Liver (tissue), 8 donors: ENCODE measurements at regions not wholly inside any gene's neighbourhood (a gene's known extent, or its start where the extent isn't known, plus 50 kb on each side); places are given as distances from the start of the nearest gene placed in this dataset.

Experiments
- DNase-seq: peaks from one replicate; pipeline ENCODE4 v3.0.0-alpha.2; 2017; ENCODE audit warnings: low spot score
- H3K27ac ChIP-seq, 2 donors: one replicate each; pipeline ENCODE4 v1.7.0; 2013; ENCODE audit warnings: inconsistent platforms in 2 of 2, low read length in 2 of 2, control low read depth in 1 of 2, low read depth in 1 of 2, mild to moderate bottlenecking in 1 of 2
- H3K27me3 ChIP-seq, 4 donors: one replicate each; pipeline versions ENCODE4 v1.6.1 to v1.7.0; 2013; ENCODE audit warnings: low read length in 3 of 4, inconsistent platforms in 1 of 4, mild to moderate bottlenecking in 1 of 4, moderate library complexity in 1 of 4; ENCODE audit not compliant: control insufficient read depth in 4 of 4, insufficient read depth in 4 of 4
- H3K36me3 ChIP-seq, 4 donors: one replicate each; pipeline versions ENCODE4 v1.6.1 to v1.7.0; 2013; ENCODE audit warnings: low read length in 3 of 4, mild to moderate bottlenecking in 3 of 4, low read depth in 1 of 4, moderate library complexity in 1 of 4; ENCODE audit not compliant: control insufficient read depth in 4 of 4, insufficient read depth in 3 of 4
- H3K4me1 ChIP-seq, 4 donors: one replicate each; pipeline versions ENCODE4 v1.6.1 to v1.7.0; 2013; ENCODE audit warnings: low read length in 3 of 4, mild to moderate bottlenecking in 3 of 4, moderate library complexity in 1 of 4; ENCODE audit not compliant: control insufficient read depth in 4 of 4, insufficient read depth in 4 of 4
- H3K4me3 ChIP-seq, 3 donors: one replicate each; pipeline versions ENCODE4 v1.6.1 to v1.7.0; 2013; ENCODE audit warnings: low read length in 3 of 3, control low read depth in 1 of 3, low read depth in 1 of 3, mild to moderate bottlenecking in 1 of 3
- H3K9ac ChIP-seq, 2 donors: one replicate each; pipeline ENCODE4 v1.7.0; 2013; ENCODE audit warnings: low read length in 2 of 2, mild to moderate bottlenecking in 2 of 2, moderate library complexity in 2 of 2, control low read depth in 1 of 2, low read depth in 1 of 2
- H3K9me3 ChIP-seq, 4 donors: one replicate each; pipeline versions ENCODE4 v1.6.1 to v1.7.0; 2013; ENCODE audit warnings: low read length in 3 of 4; ENCODE audit not compliant: control insufficient read depth in 4 of 4
- EGR1 ChIP-seq, 2 donors: IDR thresholded peaks; 2 replicates each; pipeline ENCODE4 v1.6.1; 2016 to 2018; ENCODE audit warnings: antibody characterized with exemption in 2 of 2, low read depth in 2 of 2
- FOXA1 ChIP-seq: IDR thresholded peaks from 2 replicates; pipeline ENCODE4 v1.6.1; 2016; ENCODE audit warnings: antibody characterized with exemption
- FOXA2 ChIP-seq: IDR thresholded peaks from 2 replicates; pipeline ENCODE4 v1.6.1; 2016; ENCODE audit warnings: antibody characterized with exemption
- GABPA ChIP-seq, 2 donors: IDR thresholded peaks in 1 of 2; conservative IDR thresholded peaks in 1 of 2; 2 replicates each; pipeline ENCODE4 v1.6.1; 2016; ENCODE audit warnings: antibody characterized with exemption in 2 of 2, mild to moderate bottlenecking in 1 of 2, moderate library complexity in 1 of 2
- HNF4A ChIP-seq, 2 donors: conservative IDR thresholded peaks; 2 replicates each; pipeline ENCODE4 v1.6.1; 2016; ENCODE audit warnings: antibody characterized with exemption in 2 of 2, mild to moderate bottlenecking in 2 of 2
- HNF4G ChIP-seq: IDR thresholded peaks from 2 replicates; pipeline ENCODE4 v1.6.1; 2016; ENCODE audit warnings: antibody characterized with exemption
- JUND ChIP-seq, 2 donors: IDR thresholded peaks; 2 replicates each; pipeline ENCODE4 v1.6.1; 2016; ENCODE audit warnings: antibody characterized with exemption in 2 of 2
- MAX ChIP-seq: IDR thresholded peaks from 2 replicates; pipeline ENCODE4 v1.6.1; 2016; ENCODE audit warnings: antibody characterized with exemption
- NR2F2 ChIP-seq: IDR thresholded peaks from 2 replicates; pipeline ENCODE4 v1.6.1; 2016; ENCODE audit warnings: antibody characterized with exemption
- RAD21 ChIP-seq, 2 donors: IDR thresholded peaks; 2 replicates each; pipeline ENCODE4 v1.6.1; 2016; ENCODE audit warnings: antibody characterized with exemption in 2 of 2, mild to moderate bottlenecking in 2 of 2
- RXRA ChIP-seq, 2 donors: IDR thresholded peaks; 2 replicates each; pipeline ENCODE4 v1.6.1; 2017 to 2018; ENCODE audit warnings: antibody characterized with exemption in 2 of 2, mild to moderate bottlenecking in 1 of 2
- SP1 ChIP-seq: IDR thresholded peaks from 2 replicates; pipeline ENCODE4 v1.6.1; 2018; ENCODE audit warnings: antibody characterized with exemption, mild to moderate bottlenecking
- TAF1 ChIP-seq: conservative IDR thresholded peaks from 2 replicates; pipeline ENCODE4 v1.6.1; 2016; ENCODE audit warnings: antibody characterized with exemption, mild to moderate bottlenecking
- YY1 ChIP-seq: IDR thresholded peaks from 2 replicates; pipeline ENCODE4 v1.6.1; 2016; ENCODE audit warnings: antibody characterized with exemption, mild to moderate bottlenecking
- ZBTB33 ChIP-seq: IDR thresholded peaks from 2 replicates; pipeline ENCODE4 v1.6.1; 2016; ENCODE audit warnings: antibody characterized with exemption
- WGBS: extraction: QIAGEN DNeasy Blood & Tissue Kit; methylation state at CpG from one replicate; pipeline ENCODE4 v1.1.7; 2013; 5-methylcytosine and 5-hydroxymethylcytosine counted together
- TF ChIP-seq, protein P1 (sequence below): IDR thresholded peaks from 2 replicates; pipeline ENCODE4 v1.6.1; 2016; ENCODE audit warnings: antibody characterized with exemption
- TF ChIP-seq, protein P2 (sequence below): IDR thresholded peaks from 2 replicates; pipeline ENCODE4 v1.6.1; 2016; ENCODE audit warnings: antibody characterized with exemption, mild to moderate bottlenecking
- TF ChIP-seq, protein P3 (sequence below): fragments of 150-350 bp; IDR thresholded peaks from 2 replicates; pipeline ENCODE4 v1.5.1; 2017; ENCODE audit warnings: improper control_type of control experiment, low read depth, low read length; ENCODE audit not compliant: missing input control
- donor health status: healthy.
- donor health status: healthy.
- donor health status: healthy.
- donor health status: healthy.
- donor health status: healthy.

- no peaks in the 10 kb centered on the region for H3K4me1 ChIP-seq
- WGBS: 72% methylated on average over 26 of the region's 26 CpGs
- no peak overlapping the region for H3K9ac ChIP-seq
- DNase-seq: no peak
- H3K27ac ChIP-seq: no peak overlapping the region
- no peak overlapping the region for H3K4me3 ChIP-seq
- no peaks in the 10 kb centered on the region for H3K27me3 ChIP-seq
- TF ChIP-seq YY1: no peak
- TF ChIP-seq, protein P1, sequence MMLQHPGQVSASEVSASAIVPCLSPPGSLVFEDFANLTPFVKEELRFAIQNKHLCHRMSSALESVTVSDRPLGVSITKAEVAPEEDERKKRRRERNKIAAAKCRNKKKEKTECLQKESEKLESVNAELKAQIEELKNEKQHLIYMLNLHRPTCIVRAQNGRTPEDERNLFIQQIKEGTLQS: no peak
- no peaks in the 10 kb centered on the region for H3K9me3 ChIP-seq
- no peaks in the 10 kb centered on the region for H3K36me3 ChIP-seq
Observed at GRCh38 chr15:99476413-99477222, 89.2 kb upstream of the MEF2A start.

- no peaks in the 10 kb centered on the region for H3K36me3 ChIP-seq
- no peaks in the 10 kb centered on the region for H3K4me1 ChIP-seq
- no peak overlapping the region for H3K9ac ChIP-seq
- no peak for DNase-seq
- 90% methylated on average over 12 of the region's 12 CpGs for WGBS
- no peaks in the 10 kb centered on the region for H3K27me3 ChIP-seq
- no peak overlapping the region for H3K27ac ChIP-seq
- no peaks in the 10 kb centered on the region for H3K9me3 ChIP-seq
- TF ChIP-seq FOXA1 (no peak), JUND (IDR thresholded peaks at IDR 0.05) (no peak), NR2F2 (no peak), RAD21 (IDR thresholded peaks at IDR 0.05) (no peak), FOXA2 (no peak), HNF4G (no peak), MAX (no peak), EGR1 (IDR thresholded peaks at IDR 0.05; ENCODE audit: low read depth in 2 of 2) (no peak), RXRA (IDR thresholded peaks at IDR 0.05) (no peak), HNF4A (conservative IDR thresholded peaks at IDR 0.05) (no peak), SP1 (no peak), YY1 (no peak), GABPA (IDR thresholded peaks at IDR 0.05 in 1 of 2, conservative IDR thresholded peaks at IDR 0.05 in 1 of 2) (no peak), ZBTB33 (no peak), TAF1 (no peak)
- TF ChIP-seq, protein P2, sequence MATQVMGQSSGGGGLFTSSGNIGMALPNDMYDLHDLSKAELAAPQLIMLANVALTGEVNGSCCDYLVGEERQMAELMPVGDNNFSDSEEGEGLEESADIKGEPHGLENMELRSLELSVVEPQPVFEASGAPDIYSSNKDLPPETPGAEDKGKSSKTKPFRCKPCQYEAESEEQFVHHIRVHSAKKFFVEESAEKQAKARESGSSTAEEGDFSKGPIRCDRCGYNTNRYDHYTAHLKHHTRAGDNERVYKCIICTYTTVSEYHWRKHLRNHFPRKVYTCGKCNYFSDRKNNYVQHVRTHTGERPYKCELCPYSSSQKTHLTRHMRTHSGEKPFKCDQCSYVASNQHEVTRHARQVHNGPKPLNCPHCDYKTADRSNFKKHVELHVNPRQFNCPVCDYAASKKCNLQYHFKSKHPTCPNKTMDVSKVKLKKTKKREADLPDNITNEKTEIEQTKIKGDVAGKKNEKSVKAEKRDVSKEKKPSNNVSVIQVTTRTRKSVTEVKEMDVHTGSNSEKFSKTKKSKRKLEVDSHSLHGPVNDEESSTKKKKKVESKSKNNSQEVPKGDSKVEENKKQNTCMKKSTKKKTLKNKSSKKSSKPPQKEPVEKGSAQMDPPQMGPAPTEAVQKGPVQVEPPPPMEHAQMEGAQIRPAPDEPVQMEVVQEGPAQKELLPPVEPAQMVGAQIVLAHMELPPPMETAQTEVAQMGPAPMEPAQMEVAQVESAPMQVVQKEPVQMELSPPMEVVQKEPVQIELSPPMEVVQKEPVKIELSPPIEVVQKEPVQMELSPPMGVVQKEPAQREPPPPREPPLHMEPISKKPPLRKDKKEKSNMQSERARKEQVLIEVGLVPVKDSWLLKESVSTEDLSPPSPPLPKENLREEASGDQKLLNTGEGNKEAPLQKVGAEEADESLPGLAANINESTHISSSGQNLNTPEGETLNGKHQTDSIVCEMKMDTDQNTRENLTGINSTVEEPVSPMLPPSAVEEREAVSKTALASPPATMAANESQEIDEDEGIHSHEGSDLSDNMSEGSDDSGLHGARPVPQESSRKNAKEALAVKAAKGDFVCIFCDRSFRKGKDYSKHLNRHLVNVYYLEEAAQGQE: no peak
- TF ChIP-seq, protein P1: no peak
- TF ChIP-seq, protein P3, sequence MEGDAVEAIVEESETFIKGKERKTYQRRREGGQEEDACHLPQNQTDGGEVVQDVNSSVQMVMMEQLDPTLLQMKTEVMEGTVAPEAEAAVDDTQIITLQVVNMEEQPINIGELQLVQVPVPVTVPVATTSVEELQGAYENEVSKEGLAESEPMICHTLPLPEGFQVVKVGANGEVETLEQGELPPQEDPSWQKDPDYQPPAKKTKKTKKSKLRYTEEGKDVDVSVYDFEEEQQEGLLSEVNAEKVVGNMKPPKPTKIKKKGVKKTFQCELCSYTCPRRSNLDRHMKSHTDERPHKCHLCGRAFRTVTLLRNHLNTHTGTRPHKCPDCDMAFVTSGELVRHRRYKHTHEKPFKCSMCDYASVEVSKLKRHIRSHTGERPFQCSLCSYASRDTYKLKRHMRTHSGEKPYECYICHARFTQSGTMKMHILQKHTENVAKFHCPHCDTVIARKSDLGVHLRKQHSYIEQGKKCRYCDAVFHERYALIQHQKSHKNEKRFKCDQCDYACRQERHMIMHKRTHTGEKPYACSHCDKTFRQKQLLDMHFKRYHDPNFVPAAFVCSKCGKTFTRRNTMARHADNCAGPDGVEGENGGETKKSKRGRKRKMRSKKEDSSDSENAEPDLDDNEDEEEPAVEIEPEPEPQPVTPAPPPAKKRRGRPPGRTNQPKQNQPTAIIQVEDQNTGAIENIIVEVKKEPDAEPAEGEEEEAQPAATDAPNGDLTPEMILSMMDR: no peak
- no peak overlapping the region for H3K4me3 ChIP-seq
Observed at GRCh38 chr15:99477791-99478471, 87.9 kb upstream of the MEF2A start.
